VCaP (cell line): ENCODE measurements at regions not wholly inside any gene's neighbourhood (a gene's known extent, or its start where the extent isn't known, plus 50 kb on each side); places are given as distances from the start of the nearest gene placed in this dataset.

ENCODE experiments used
- H3K27ac ChIP-seq: fragments of 450-650 bp; 2 replicates; pipeline ENCODE4 v1.5.1; 2017
- CTCF ChIP-seq: fragments of 450-650 bp; conservative IDR thresholded peaks from 2 replicates; pipeline ENCODE4 v1.5.1; 2017; ENCODE audit warnings: mild to moderate bottlenecking, moderate library complexity

GRCh38 chr3:18075799-18076198 lies 333.4 kb upstream of the TBC1D5 start:
- TF ChIP-seq CTCF: no peak

GRCh38 chr3:18071833-18072232 lies 329.4 kb upstream of the TBC1D5 start:
- no peak overlapping the region for H3K27ac ChIP-seq
- no peak for TF ChIP-seq CTCF

More at GRCh38 chr3:18075799-18076198, 333.4 kb upstream of the TBC1D5 start:
- H3K27ac ChIP-seq: no peak overlapping the region

- TF ChIP-seq CTCF: no peak
- H3K27ac ChIP-seq: no peak overlapping the region
These were observed 328.5 kb upstream of the TBC1D5 start for GRCh38 chr3:18070944-18071343.

- no peak for TF ChIP-seq CTCF
- no peak overlapping the region for H3K27ac ChIP-seq
These were observed 327.8 kb upstream of the TBC1D5 start for GRCh38 chr3:18070231-18070630.

GRCh38 chr3:18069568-18069967 lies 327.1 kb upstream of the TBC1D5 start:
- TF ChIP-seq CTCF: no peak
- no peak overlapping the region for H3K27ac ChIP-seq

- TF ChIP-seq CTCF: no peak
These were observed 324.6 kb upstream of the TBC1D5 start for GRCh38 chr3:18066899-18067582.

GRCh38 chr3:18064586-18064985 lies 322.2 kb upstream of the TBC1D5 start:
- H3K27ac ChIP-seq: no peak overlapping the region
- no peak for TF ChIP-seq CTCF

More at GRCh38 chr3:18066899-18067582, 324.6 kb upstream of the TBC1D5 start:
- H3K27ac ChIP-seq: no peak overlapping the region
